Fibroblast of lung (primary cell): ENCODE measurements at regions not wholly inside any gene's neighbourhood (a gene's known extent, or its start where the extent isn't known, plus 50 kb on each side); places are given as distances from the start of the nearest gene placed in this dataset.

Source experiments
- CTCF ChIP-seq, 2 donors: IDR thresholded peaks in 1 of 2; conservative IDR thresholded peaks in 1 of 2; 1 replicate in 1 of 2; 2 replicates in 1 of 2; pipeline ENCODE4 v1.5.1; 2011 to 2012; ENCODE audit warnings: low read length in 2 of 2, control low read depth in 1 of 2, inconsistent platforms in 1 of 2, low read depth in 1 of 2, mild to moderate bottlenecking in 1 of 2
- EZH2 ChIP-seq: IDR thresholded peaks from 2 replicates; pipeline ENCODE4 v1.5.1; 2012; ENCODE audit warnings: low read length, control low read depth, mild to moderate bottlenecking; ENCODE audit errors: missing control alignments

GRCh38 chr1:229964281-229964680, 102.8 kb upstream of the GALNT2 start:
- TF ChIP-seq CTCF (conservative IDR thresholded peaks at IDR 0.05 in 1 of 2, IDR thresholded peaks at IDR 0.05 in 1 of 2; ENCODE audit: low read depth in 1 of 2, low read length in 2 of 2) (no peak), EZH2 (no peak)
